ENCODE measurements at regions not wholly inside any gene's neighbourhood (a gene's known extent, or its start where the extent isn't known, plus 50 kb on each side); places are given as distances from the start of the nearest gene placed in this dataset.

DNA sequence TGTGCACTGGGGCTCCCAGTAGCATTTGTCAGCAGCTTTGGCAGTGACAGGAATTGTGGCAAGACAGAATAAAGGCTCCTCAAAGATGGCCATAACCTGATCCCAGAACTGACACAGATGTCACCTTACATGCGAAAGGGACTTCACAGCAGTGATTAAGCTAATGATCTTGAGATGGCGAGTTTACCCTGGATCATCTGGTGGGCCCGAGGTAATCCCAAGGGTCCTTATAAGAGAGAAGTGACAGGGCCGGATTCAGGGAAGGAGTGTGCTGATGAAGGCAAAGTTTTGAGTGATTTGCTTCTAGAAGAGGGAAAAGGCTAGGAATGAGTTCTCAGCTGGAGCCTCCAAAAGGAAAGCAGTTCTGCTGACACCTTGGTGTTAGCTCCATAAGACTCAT lies 333.9 kb downstream of the LPIN1 start:
- DNase-seq (ENCODE audit: low read depth in 2 of 2, low spot score in 1 of 2), result no peak

DNA sequence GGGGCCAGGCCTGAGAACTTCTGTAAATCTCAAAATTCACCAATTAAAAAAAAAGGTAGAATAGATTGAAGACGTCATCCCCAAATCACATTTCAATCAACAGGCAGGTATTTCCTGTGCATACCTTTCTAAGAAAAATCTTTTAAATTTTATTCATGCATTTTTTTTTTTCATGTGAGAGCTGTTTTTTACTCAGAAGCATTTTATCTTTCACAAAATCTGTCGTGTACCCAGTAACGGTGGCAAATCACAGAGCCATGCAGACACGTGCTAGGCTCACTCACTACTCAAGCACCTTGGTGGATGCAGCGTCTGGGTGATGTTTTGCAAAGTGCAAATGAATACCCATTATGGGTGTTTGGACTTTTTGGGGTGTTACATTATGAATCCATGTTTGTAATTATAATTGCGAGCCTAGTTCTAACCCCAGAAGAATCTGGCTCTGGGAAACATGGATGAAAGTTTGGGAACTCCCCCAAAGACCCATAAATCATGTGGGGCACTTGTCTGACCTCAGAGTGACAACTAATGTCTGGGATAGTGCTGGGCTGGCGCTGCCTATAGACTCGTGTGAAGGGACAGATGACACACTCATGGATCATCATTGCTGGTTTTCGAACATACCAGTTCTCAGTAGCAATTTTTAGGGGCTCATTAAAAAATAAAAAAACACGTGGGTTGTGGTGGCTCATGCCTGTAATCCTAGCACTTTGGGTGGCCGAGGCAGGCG lies 335.2 kb downstream of the LPIN1 start:
- no peak for DNase-seq (ENCODE audit: low read depth in 2 of 2, low spot score in 1 of 2)

DNA sequence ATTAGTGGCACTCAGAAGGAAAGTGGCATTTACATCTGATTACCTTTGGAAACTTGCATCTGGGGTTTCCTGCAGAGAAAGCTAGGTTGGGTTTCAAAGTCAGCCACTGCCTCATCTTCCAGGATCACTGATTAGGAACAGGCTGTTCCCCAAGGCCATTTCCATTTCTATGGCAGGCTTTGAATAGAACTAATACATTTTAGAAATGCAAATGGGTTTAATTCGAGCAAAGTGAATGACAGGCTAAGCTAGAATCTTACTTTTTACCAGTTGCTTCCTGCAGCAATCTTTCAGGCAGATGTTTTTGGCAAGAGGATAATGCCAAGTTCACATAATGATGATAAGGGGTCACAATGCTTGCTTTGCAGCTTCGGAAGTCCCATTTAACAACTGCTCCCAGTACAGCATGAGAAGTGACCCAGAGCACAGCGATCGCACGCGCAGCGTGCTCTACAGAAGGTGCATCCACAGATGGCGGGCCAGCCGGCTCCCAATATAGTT lies 336.7 kb downstream of the LPIN1 start:
- no peak for DNase-seq (ENCODE audit: low read depth in 2 of 2, low spot score in 1 of 2)

GRCh38 chr2:12083713-12084419 lies 337.4 kb downstream of the LPIN1 start:
- DNase-seq (ENCODE audit: low read depth in 2 of 2, low spot score in 1 of 2), result no peak

- DNase-seq (ENCODE audit: low read depth in 2 of 2, low spot score in 1 of 2), result no peak
Measured at GRCh38 chr2:12087175-12087574, 340.7 kb downstream of the LPIN1 start.

DNA sequence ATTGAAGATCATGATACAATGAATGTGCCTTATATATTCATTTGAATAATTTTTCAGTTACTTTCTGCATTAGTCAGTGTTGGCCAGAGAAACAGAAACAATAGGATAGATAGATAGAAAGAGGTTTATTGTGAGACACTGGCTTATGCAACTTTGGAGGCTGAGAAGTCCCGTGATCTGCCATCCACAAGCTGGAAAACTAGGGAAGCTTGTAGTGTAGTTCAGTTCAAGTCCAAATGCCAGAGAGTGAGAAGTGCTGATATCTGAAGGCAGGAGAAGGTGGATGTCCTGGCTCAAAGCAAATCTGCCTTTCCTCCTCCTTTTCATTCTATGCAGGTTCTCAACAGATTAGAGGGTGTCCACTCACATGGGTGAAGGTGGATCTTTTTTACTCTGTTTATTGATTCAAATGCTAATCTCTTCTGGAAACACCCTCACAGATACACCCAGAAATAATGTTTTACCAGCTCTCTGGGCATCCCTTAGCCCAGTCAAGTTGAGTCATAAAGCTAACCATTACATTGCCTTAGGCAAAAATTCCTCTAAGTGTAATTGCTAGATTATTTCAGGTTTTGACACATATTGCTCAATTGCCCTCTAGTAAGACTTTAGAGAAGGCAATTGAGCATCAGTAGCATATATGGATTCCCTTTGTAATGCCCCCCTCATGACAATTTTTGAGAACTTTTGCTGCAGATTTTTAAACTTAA lies 341.4 kb downstream of the LPIN1 start:
- DNase-seq (ENCODE audit: low read depth in 2 of 2, low spot score in 1 of 2), result no peak

GRCh38 chr2:12089001-12089400 lies 342.6 kb downstream of the LPIN1 start:
- no peak for DNase-seq (ENCODE audit: low read depth in 2 of 2, low spot score in 1 of 2)

DNA sequence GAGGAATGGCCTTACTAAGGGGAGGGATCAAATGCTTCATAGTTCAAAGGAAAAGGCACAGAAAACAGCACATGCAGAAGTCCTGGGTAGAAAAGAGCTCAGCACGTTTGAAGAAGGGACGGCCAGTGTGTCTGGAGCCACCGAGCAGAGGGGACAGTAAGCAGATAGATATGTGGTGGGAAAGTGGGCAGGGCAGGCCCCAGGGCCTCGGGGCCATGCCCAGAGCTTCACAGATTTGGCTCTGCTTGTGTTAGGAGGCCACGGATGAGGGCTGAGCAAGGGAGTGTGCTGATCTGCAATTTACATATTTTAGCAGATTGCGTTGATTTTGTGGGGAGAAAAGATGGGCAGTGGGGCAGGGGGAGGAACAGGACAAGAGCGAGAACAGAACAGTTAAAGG lies 343.1 kb downstream of the LPIN1 start:
- DNase-seq (ENCODE audit: low read depth in 2 of 2, low spot score in 1 of 2), result no peak

GRCh38 chr2:12090072-12090471 lies 343.6 kb downstream of the LPIN1 start:
- DNase-seq (ENCODE audit: low read depth in 2 of 2, low spot score in 1 of 2), result no peak

GRCh38 chr2:12090590-12090989 lies 344.2 kb downstream of the LPIN1 start:
- no peak for DNase-seq (ENCODE audit: low read depth in 2 of 2, low spot score in 1 of 2)

- no peak for DNase-seq (ENCODE audit: low read depth in 2 of 2, low spot score in 1 of 2)
Measured at GRCh38 chr2:12091201-12091806, 344.9 kb downstream of the LPIN1 start.

- no peak for DNase-seq (ENCODE audit: low read depth in 2 of 2, low spot score in 1 of 2)
Measured at GRCh38 chr2:12094134-12094533, 347.7 kb downstream of the LPIN1 start.

- DNase-seq (ENCODE audit: low read depth in 2 of 2, low spot score in 1 of 2), result no peak
Measured at GRCh38 chr2:12096051-12096787, 349.8 kb downstream of the LPIN1 start.

GRCh38 chr2:12096788-12097449 lies 350.5 kb downstream of the LPIN1 start:
- DNase-seq (ENCODE audit: low read depth in 2 of 2, low spot score in 1 of 2), result no peak

DNA sequence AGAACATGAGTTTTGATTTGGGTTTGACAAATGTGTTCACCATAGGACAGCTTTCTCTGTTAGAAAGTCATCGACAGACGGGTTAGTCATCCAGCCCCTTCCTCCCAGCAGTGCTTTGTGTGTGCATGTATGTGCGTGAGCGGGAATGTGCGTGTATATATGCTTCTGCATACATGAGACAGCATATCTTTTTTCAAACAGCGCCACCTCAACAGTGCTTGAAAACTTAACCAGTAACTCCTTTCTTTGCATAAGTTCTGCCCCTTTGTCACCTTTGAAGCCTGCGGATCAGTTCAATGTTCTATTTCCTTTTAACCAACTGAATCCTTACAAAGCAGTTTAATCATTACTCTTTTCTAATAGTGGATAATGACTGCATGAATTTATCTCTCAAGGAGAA lies 351.4 kb downstream of the LPIN1 start:
- no peak for DNase-seq (ENCODE audit: low read depth in 2 of 2, low spot score in 1 of 2)

GRCh38 chr2:12099374-12099773 lies 352.9 kb downstream of the LPIN1 start:
- no peak for DNase-seq (ENCODE audit: low read depth in 2 of 2, low spot score in 1 of 2)

- no peak for DNase-seq (ENCODE audit: low read depth in 2 of 2, low spot score in 1 of 2)
Measured at GRCh38 chr2:12102679-12103078, 356.2 kb downstream of the LPIN1 start.

- DNase-seq (ENCODE audit: low read depth in 2 of 2, low spot score in 1 of 2), result no peak
Measured at GRCh38 chr2:12105180-12105579, 358.7 kb downstream of the LPIN1 start.

DNA sequence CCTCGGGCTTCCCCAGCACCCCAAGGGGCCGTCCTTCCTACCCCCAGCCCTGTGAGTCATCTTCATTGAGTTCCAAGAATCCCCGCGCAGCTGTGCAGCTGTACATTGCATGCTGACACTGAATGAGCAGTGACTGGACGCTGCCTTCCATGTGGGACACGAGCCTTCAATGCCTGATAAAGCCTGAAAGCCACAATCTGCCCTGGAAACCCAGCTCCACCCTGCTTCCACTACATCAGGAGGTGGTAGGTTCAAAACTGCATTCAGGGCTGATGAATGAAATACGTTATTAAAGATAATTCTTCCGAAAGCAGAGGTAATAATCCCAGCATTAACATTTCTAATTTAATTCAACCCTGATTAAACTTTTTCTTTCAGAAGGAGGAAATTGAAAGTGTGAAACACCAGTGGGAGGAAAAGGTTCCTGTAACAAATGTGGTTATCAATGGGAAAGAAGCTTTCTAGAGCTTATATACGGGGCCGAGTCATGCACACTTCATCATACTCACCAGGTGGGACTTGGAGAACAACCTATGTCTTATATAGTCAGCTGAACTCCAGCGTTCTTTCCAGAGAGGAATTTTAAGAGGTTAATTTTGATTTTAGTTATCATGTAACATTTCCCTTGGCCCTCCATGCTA lies 360.1 kb downstream of the LPIN1 start:
- no peak for DNase-seq (ENCODE audit: low read depth in 2 of 2, low spot score in 1 of 2)

- no peak for DNase-seq (ENCODE audit: low read depth in 2 of 2, low spot score in 1 of 2)
Measured at GRCh38 chr2:12107321-12107720, 360.9 kb downstream of the LPIN1 start.
